GM19455 (cell line): ENCODE measurements at regions not wholly inside any gene's neighbourhood (a gene's known extent, or its start where the extent isn't known, plus 50 kb on each side); places are given as distances from the start of the nearest gene placed in this dataset.

Experiments used
- ATAC-seq: cut with Tn5 transposase; IDR thresholded peaks from one replicate; pipeline ENCODE4 v1.9.1; 2021; ENCODE audit not compliant: unreplicated experiment

DNA sequence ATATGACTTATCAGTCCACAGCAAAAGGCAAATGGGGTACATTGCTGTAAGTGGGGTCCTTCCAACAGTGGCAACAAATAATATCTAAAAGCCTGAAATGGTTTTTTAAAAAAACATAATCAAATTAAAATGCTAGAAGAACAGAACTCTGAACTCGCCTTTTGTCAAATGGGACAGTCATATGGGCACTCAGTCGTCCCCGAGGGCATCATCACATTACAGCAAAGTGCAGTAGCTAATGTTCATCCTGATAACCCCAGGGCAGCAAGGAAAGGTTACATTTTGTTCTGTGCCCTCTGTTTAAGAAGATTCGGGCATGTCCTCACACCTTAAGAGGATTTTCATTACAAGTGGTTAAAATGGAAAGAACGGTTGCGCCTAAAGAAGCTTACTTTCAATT, 997.9 kb upstream of the TENM3 start:
- ATAC-seq: no peak

DNA sequence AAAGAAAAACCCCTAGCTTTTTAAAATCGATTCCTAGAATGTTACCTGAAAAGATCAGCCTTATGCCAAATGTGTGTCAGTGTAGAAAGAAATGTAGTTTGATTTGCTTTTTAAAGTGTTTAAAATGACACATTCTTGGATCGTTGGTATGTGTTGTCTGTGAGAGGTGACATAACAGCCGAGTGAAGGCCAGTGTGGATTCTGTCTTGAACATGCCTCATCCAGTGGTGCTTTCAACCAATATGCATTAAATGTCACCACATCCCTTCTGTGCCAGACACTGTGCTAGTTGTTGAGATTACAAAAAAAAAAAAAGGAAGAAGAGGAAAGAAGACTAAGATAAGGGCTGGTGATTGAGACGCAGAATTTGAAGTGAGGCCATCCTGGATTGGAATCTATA, 994.2 kb upstream of the TENM3 start:
- no peak for ATAC-seq

DNA sequence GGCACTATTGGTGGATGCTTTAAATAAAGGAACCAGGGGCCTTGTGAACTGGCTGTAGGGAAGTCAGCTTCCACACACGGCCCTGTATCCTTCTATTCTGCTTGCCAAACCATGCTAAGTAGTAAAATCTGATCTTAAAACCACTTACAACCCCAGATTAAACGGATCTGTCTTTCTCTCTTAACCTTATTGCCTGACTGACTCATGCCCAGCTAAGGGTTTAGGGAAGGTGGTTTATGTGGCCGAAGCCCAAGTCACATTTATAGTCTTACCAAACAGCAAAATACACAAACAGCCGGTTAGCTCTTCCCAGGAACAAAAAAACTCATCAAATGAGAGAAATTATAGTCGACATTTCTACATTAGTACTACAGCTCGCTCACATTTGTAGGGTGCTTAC, 988.4 kb upstream of the TENM3 start:
- no peak for ATAC-seq

DNA sequence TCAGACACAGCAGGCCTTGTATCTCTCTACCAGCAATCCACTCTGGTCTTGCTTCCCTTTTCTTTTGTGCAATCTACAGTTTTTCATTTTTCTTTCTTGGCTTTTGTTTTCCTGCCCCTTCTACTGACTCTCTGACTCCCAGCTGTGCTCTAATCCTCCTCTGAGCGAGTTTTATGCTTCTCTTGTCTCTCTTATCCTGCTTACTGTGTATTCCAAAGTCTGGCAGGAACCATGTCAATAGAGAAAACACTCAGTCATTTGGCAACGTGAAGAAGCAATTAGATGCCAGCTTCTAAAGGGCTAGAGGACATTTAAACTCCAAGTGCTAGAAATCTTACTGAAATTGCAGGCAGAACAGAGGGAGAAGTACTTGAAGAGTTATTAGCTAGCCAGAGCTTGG, 984.6 kb upstream of the TENM3 start:
- ATAC-seq: no peak

DNA sequence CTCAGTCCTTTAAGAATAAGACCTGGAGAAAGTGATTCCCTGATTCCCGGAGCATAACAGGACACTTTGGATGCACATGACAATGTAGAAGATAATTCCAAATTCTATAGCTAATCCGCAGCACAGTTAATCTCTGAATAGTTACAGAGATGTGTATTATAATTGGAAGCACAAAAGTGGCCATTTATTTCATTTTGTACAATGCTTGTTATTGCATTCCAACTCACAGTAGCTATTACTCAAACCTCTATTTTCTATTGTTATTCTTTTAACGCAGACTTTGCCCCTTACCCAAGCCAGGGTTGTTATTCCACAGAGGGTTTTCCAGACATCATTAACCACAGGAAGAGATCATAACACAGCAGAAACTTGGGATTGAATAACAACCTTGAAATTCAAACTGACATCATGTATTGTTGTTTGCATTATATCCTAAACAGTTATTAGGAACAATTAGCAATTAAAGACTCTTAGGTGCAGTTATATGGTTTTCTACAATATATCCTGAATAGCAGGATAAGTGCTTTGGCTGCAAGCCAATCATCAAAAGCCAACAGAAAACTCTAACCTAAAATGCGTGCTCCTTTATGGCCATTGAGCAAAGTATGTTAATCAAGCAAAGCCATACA, 984.0 kb upstream of the TENM3 start:
- ATAC-seq: no peak

DNA sequence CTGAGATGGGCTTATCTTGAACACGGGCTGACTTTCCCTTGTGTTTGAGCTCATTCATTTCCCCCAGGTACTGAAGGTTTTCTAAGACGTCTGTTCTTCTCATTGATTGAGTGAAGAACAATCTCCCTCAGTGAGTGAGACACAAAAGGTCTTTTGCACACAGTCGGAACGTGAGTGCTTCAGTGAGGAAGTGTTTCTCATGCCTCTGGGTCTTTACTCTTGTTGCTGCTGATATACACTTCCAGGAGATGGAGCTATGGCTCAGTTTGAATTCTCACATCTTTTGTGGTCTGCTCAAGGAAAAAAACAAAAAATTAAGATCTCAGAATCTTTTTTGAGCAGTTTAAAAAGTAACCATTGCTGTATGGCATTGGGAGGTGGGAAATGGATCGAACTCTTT, 981.9 kb upstream of the TENM3 start:
- no peak for ATAC-seq

DNA sequence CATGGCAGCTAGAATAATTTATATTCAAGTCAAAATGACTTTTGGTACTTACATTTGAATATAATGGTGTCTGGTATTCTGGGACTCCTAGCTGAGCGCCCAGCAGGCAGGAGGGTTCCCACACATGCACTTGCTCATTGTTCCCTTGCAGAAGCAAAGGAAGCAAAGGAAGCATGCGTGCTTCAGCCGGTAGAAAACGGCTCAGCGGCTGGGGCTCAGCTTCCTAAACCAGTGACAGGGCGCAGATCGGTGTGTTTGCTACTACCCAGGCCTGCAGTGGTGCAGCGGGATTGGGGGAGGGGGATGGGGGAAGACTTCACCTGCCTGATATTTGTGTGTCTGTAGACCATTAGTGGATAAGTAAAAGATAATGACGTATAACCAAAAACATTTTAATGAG, 978.3 kb upstream of the TENM3 start:
- ATAC-seq: no peak

DNA sequence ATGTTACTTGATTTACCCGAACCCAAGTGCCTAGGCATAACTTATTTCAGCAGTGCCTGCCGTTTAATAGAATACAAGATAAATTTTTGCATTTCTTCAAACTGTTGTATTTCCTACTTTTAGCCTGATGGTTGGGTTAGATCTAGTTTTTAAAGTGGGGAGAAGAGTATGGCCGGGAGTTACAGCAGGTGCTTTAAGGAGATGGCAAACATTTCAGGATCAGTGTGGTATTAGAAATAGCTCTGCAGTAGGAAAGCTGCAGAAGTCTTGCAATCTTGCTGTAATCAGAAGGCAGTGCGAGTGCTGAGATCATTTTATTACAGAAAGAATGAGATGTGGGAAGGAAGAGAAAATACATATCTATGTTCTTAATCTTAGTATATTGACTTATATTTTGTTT, 977.8 kb upstream of the TENM3 start:
- no peak for ATAC-seq

DNA sequence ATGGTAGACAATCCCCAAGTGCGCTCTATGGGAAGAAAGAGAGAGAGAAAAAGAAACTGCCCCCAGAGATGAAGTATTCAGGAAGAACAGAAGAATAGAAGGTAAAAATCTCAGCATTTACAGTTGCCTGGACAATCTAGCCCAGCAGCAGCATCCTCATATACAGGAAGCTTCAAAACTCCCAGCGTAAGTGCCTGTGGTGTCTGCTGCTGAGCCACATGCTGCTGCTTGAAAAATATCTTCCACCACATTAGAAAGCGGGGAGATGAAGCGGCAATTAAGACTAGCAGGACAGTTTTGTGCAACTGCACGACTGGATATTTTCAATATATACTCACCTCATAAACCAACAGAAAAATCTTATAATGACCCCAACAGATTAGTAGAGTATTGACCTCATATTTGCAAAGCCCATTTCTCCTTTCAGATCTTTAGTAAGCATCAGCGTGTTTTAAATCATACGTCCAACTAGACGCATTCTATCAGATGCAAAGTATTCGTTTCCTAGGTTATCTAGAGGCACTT, 972.0 kb upstream of the TENM3 start:
- ATAC-seq: no peak

DNA sequence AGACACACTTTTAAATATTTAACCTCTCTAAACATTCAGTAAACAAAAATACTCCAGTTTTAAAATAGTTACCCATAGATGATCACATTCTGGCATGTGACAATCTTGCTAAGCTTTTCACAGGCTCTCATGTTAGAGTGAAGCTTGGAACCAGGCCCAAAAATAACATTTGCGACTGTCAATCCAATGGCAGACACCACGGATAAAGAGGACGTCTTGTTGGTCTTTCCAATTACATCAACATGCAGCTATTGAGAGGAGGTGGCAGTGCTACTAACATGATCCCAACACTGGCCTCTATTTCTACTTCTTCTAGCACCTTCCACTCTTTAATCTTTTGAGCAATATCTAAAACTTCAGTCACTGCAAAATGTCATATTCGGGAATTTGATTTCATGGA, 970.8 kb upstream of the TENM3 start:
- ATAC-seq: no peak

DNA sequence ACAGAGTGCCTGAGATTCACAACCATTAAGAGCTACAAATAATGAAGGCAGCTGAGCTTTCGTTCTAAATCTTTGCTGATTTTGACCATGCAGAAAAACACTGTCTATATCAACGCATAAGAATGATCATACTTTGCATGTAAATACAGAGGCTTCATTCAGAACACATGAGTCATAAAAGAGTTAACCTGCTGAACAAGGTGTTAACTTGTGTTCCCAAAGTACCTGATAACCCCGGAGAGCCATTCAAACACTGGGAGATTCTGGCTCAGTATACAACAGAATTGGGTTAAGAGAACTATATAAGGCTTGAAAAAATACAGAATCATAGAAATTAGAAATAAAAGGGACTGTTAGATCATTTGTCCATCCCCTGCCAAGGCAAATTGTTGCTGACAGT, 964.3 kb upstream of the TENM3 start:
- ATAC-seq: no peak

DNA sequence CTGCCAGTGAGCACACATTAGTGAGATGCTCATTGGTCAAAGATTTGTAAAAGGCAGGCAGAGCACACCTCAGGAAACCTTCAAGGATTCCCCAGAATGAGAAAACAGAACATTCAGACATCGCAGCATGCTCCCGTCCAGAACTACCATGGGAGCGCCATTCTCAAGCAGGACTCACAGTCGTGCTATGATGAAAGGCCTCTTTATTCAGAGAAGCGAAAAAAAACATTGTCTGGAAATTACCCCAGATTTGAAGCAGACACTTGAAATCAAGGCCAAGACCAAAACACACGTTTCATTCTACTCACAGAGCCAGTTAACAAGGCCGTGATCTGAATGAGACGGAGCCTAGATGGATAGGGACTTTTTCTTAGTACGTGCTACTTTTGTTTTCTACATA, 961.8 kb upstream of the TENM3 start:
- ATAC-seq: no peak

DNA sequence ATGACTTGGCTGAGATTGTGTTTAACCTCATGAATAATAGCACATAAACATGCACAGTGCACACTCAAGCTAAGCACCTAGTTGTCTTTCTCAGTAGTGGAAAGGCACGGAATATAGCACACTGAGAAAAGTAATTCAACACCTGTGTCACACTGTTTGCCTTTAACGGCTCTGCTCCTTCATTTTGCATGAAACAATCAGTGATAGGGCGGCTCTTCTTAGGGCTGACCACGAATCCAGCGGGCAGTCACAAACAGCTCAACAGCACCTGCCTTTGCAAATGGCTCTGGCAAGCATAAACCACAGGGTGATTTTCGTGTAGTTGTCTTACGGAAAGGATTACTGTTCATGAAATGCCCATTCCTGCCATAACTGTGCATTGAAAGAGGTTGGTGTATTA, 954.0 kb upstream of the TENM3 start:
- no peak for ATAC-seq

DNA sequence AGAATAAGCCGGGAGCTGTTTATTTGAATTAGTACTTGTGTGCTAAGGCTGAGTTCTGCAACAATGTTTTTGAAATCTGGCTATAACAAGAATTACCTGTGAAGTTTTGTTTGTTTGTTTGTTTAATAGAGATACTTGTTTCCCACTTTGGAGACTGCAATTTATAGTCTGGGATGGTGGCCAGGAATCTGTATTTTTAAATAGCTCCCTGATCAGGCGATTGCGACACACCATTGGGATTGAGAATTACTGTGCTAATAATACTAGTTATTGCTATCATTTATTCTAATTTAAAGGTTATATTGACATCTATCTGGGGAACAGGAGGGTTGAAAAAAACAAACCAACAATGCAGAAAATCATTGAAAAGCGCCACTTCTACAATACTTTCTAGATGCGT, 951.6 kb upstream of the TENM3 start:
- ATAC-seq: no peak

DNA sequence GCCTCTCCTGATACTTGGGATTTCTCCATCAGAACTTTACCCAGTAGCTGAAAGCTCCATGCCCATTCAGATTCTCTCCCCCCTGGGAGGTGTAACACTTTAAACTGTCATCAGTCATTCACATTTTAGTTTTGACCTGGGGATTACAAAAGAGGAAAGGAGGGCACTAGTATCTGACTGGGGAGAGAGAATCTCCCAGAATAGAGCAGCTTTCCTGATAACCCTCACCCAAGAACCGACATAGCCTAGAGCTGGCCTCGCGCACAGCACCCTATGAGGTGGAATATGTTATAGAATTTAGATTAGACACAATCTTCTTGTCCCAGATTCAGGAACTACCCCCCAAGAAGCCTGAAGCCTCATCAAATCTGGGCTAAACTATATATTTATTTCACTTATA, 950.2 kb upstream of the TENM3 start:
- no peak for ATAC-seq

DNA sequence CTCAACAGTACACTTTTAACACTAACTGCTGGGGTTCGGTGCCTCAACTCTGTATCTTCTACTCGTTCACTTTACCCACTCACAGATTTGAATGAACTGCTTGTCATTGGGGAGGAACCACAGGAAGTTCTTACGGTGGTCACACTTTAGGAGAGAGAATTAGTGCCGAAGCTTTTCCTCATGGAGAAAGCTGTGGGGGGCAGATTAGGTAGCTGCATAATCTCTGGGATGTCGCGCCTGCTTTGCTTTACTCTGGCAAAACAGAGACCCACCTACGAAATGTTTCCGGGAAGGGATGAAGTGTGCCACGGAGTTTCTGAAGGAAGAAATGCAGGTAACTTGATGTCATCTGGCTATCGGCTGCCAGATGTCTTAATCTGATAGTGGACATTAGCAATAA, 949.7 kb upstream of the TENM3 start:
- no peak for ATAC-seq

DNA sequence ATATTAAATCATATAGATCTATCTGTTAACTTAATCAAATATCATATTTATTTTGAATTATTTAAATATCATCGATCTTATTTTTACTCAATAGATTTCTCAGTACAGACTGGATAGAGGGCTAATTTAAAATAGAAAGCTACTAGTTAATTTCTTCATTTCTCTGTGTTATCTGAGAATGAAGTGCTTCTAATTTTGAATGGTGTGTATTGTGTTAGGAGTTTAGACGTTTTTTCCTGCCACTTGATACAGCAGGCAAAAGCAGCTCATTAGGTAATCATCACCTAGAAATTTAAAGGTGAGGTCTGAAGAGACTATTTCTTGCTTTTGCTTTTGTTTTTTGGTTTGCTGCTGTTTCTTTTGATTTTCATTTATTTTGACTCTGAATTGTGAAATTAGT, 948.8 kb upstream of the TENM3 start:
- no peak for ATAC-seq

DNA sequence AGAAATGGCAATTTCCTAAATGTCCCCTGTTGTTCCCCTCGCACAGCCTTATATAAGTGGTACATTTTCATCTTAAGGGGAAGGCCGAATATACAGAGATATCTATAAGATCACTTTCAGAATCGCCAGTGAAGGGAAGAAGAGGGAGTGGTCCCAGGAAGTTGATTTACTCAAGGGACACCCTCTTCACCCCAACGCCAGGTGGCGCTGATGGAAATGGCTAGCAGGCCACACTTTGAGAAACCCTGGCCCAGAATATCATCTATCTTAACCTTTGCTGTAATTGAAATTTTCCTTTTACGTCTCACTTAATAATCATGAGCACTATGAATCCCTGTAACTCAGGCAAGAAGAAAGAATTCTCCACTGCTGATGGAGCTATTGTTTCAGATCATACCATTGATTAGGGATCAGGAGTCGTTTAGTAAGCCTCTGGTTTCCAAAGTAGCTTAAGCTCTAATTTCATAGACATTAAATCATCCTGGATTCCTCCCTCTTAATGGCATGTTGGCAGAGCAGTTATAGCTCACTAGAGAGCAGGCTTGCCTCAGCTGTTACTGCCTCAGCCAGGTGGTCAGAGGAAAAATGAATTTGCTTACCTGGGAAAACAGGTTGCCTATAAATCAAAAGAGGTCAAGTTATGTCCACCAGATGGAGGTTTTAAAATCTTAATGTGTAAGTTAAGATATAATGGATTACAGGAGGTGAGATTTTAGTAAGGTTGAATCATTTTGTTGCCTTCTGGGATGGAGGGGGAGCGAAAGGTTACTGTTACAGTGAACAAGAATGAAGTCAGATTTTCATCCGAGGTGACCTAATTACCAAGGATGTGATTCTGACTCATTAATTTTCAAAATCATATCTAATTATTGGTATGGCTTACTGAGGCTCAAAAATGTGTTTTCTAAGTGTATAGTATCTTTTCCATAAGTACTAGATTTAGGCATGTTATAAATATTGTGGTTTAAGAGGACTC, 941.2 kb upstream of the TENM3 start:
- no peak for ATAC-seq

DNA sequence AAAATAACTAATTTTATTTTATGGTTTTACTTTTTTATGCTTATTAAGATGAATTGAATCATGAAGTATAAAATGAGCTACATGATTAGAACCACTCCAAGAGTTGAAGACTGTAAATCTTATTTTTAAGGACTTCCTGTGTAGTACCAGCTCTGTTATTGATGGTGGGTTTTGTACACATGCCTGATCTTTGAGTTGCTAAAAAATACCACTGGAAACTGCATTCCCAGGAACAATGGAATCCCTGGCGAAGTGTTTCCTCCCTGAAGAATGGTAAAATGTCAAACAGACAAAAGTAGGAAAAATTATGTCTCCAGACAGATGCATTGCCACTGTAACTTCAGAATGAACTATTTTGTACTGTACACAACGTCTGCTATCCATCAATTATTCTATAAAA, 935.4 kb upstream of the TENM3 start:
- no peak for ATAC-seq

DNA sequence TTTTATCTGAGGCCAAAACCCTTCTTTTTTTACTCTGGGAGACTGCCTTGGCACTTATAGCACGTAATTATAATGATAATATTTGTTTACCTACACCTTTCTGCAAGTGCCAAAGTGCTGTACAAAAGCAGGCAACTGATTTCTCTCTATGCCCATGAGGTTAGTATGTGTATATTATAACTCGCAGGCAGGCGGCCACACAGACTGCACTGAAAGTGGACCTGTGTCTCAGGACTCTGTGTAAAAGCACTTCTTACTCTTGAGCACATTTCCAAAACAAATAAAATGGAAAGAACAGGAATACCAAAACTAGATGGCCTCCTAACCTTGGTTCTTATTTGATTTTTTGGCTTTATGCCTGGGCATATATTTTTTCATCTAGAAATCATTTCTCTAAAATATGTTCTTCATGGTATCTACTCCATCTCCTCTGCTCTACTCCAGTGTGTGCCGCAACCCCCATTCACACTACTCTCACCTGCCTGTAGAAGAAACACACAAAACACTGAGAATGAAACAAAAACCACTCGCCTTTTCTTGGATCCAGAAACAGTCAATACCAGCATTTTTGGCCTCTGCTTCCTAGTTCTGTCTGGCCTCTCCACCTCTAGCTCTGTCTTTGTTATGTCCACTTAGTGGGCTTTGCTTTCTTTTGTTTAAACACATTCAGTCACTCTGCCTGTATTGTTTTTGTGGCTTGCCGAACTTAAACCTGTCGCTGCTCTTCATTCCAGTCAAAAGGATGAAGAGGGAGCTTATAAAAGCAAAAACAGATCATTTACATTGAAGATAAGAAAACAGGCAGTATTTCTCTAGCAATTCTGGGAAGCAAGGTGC, 934.5 kb upstream of the TENM3 start:
- ATAC-seq: no peak

DNA sequence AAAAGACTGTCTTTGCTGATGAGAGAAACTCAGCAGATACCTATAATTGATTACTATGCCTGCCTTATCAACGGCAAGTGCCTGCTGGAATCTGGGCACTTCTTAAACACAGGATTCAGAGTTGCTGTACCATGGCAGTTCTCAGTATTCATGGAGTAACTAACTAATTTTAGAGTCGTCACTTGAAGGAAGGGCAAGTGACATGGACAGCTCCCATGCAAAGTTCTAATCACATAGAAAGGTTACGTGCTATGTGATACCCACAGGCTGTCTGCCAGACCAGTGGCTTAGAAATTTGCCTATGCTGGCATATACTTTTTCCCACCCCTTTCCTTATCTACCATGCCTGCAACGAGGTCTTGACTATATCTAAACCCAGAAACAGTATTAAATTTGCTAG, 931.1 kb upstream of the TENM3 start:
- ATAC-seq: no peak

DNA sequence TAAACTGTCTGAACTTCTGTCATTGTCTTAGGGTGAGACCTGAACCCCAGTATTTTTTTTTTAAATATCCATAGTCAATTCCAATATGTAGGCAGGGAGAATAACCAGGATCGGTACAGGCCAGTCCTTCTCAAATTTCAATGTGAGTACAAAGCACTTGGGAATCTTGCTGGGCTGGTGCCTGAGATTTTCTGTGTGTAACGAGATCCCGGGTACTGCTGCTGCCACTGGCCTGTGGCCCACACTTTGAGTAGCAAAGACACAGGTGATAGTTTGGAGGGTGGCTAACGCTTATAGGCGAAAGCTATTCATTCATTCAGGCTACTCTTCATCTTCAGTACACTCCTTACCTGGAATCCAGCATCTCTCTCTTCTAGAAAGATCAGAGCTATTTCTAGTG, 923.6 kb upstream of the TENM3 start:
- no peak for ATAC-seq
